ENCODE measurements at regions not wholly inside any gene's neighbourhood (a gene's known extent, or its start where the extent isn't known, plus 50 kb on each side); places are given as distances from the start of the nearest gene placed in this dataset.

DNA sequence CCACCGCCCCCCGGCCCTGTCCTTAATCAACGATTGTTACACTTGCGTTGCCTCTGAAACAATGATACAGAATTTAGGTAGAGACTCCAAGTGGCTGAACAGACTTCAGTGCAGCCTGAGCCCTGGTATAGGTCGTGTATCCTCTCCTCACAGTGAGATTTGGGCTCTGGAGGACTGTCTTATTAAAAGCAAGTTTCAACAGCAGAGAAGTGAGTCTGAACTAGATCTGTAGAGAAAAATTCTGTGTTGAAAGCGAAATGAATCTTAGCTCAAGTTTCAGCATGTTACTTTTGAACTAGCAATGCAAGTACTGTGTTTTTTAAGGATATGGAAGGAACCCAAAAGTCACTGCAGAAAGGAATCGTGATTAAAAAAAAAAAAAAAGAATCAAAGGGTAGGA lies 103.1 kb downstream of the HOXA1 start:
- TF ChIP-seq, protein P1, sequence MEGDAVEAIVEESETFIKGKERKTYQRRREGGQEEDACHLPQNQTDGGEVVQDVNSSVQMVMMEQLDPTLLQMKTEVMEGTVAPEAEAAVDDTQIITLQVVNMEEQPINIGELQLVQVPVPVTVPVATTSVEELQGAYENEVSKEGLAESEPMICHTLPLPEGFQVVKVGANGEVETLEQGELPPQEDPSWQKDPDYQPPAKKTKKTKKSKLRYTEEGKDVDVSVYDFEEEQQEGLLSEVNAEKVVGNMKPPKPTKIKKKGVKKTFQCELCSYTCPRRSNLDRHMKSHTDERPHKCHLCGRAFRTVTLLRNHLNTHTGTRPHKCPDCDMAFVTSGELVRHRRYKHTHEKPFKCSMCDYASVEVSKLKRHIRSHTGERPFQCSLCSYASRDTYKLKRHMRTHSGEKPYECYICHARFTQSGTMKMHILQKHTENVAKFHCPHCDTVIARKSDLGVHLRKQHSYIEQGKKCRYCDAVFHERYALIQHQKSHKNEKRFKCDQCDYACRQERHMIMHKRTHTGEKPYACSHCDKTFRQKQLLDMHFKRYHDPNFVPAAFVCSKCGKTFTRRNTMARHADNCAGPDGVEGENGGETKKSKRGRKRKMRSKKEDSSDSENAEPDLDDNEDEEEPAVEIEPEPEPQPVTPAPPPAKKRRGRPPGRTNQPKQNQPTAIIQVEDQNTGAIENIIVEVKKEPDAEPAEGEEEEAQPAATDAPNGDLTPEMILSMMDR (IDR thresholded peaks at IDR 0.05): no peak
- TF ChIP-seq EZH2 (IDR thresholded peaks at IDR 0.05; ENCODE audit: borderline replicate concordance, insufficient read depth, low read depth, low read length, poor library complexity, severe bottlenecking): no peak
